Natural killer cell treated with Interleukin-12 subunit alpha and Interleukin-12 subunit beta and Interleukin-15 and Interleukin-18, amount 100 ng/mL, for 72 hours (primary cell): ENCODE measurements at regions not wholly inside any gene's neighbourhood (a gene's known extent, or its start where the extent isn't known, plus 50 kb on each side); places are given as distances from the start of the nearest gene placed in this dataset.
"Not testable (repeated sequence)": the region's sequence is repeated elsewhere in the genome, so short reads cannot be mapped to it uniquely, and the experiment has no call there.

ENCODE experiments used
- ATAC-seq, 2 donors: fragments of 150-1000 bp; cut with Tn5 transposase in 1 of 2; sonication (Bioruptor Pico), chemical (Tn5 transposase) in 1 of 2; 2 replicates each; pipeline ENCODE4 v1.10.0; 2021
- DNase-seq: peaks from one replicate; pipeline ENCODE4 v3.0.0; 2022; ENCODE audit warnings: low spot score
- H3K27ac Mint-ChIP-seq, 2 donors: 1 replicate in 1 of 2; 2 replicates in 1 of 2; pipeline ENCODE4 v1.8.0; 2022; ENCODE audit warnings: mixed read lengths in 2 of 2, mild to moderate bottlenecking in 1 of 2, moderate library complexity in 1 of 2
- H3K27me3 Mint-ChIP-seq, 2 donors: 1 replicate in 1 of 2; 2 replicates in 1 of 2; pipeline ENCODE4 v1.8.0; 2022; ENCODE audit warnings: mixed read lengths in 2 of 2
- H3K36me3 Mint-ChIP-seq: one replicate; pipeline ENCODE4 v1.8.0; 2022; ENCODE audit warnings: mixed read lengths
- H3K4me1 Mint-ChIP-seq, 2 donors: 1 replicate in 1 of 2; 2 replicates in 1 of 2; pipeline ENCODE4 v1.8.0; 2022; ENCODE audit warnings: low read depth in 2 of 2, mixed read lengths in 2 of 2, mild to moderate bottlenecking in 1 of 2
- H3K4me3 Mint-ChIP-seq: one replicate; pipeline ENCODE4 v1.8.0; 2022; ENCODE audit warnings: mixed read lengths
- H3K9me3 Mint-ChIP-seq: 2 replicates; pipeline ENCODE4 v1.8.0; 2022; ENCODE audit warnings: mixed read lengths

DNA sequence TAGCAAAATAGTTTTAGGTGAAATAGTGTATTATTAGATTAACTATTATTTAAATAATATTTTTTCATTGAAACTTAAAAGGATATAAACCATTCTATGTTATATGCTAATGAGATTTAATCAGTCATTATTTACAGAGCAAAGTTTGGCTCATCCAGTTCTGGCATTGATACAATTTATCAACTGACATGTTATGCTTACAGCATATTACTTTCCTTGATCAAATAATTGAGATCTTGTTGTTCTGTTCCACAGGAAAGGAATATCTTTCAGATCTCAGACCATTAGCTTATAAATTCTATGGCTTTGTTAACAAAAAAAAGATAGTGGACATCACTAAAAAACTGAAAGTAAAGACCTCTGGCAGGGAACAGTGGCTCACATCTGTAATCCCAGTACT lies 403.0 kb downstream of the ZFHX3 start:
- Mint-ChIP-seq H3K27ac (no peak overlapping the region), H3K4me1 (no peaks in the 10 kb centered on the region), H3K27me3 (peaks cover 0 to 6% of the 10 kb centered on the region in 2 donors), H3K4me3 (no peak overlapping the region), H3K36me3 (no peaks in the 10 kb centered on the region), H3K9me3 (no peaks in the 10 kb centered on the region)
- ATAC-seq = no peak
- no peak for DNase-seq

DNA sequence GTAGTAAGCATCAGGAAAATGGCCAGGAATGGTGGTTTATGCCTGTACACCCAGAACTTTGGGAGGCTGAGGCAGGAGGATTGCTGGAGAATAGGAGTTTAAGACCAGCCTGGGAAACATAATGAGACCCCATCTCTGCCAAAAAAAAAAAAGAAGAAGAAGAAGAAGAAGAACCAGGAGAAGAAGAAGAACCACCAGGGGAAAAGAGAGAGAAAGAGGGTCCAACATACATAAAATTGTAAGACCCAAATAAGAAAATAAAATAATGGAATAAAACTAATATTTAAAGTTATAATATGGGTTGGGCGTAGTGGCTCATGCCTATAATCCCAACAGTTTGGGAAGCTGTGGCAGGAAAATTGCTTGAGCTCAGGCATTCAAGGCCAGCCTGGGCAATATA lies 408.4 kb downstream of the ZFHX3 start:
- no peak for ATAC-seq
- no peak for DNase-seq
- peaks cover 0 to 2% of the 10 kb centered on the region in 2 donors for H3K4me1 Mint-ChIP-seq
- H3K27me3 Mint-ChIP-seq = peaks cover 0 to 2% of the 10 kb centered on the region in 2 donors
- H3K4me3 Mint-ChIP-seq = no peak overlapping the region
- no peak overlapping the region for H3K27ac Mint-ChIP-seq
- peaks cover 17% of the 10 kb centered on the region for H3K36me3 Mint-ChIP-seq
- peaks cover 10% of the 10 kb centered on the region for H3K9me3 Mint-ChIP-seq

DNA sequence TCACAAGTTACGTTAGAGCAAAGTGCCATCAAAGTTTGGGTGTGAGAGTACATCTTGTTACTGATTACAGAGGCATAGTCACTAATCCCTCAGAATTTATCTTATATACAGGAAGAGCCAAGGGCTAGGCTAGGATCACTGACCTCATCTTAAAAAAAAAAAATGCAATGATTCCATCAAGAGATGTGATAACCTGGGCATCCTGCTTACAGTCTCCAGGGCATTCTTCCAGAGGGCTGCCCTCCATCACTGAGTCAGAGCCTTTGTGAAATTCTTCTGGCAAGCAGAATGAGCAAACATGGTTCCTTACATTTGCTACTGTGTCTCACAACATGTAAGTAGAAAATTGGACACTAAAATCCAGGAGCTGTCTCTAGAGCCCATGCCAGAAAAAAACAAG lies 410.6 kb downstream of the ZFHX3 start:
- ATAC-seq (no peak), DNase-seq (no peak)
- peaks cover 0 to 2% of the 10 kb centered on the region in 2 donors for H3K4me1 Mint-ChIP-seq
- no peak overlapping the region for H3K4me3 Mint-ChIP-seq
- H3K36me3 Mint-ChIP-seq = peaks cover 17% of the 10 kb centered on the region
- H3K9me3 Mint-ChIP-seq = peaks cover 10% of the 10 kb centered on the region
- H3K27me3 Mint-ChIP-seq = no peaks in the 10 kb centered on the region
- H3K27ac Mint-ChIP-seq = no peak overlapping the region

DNA sequence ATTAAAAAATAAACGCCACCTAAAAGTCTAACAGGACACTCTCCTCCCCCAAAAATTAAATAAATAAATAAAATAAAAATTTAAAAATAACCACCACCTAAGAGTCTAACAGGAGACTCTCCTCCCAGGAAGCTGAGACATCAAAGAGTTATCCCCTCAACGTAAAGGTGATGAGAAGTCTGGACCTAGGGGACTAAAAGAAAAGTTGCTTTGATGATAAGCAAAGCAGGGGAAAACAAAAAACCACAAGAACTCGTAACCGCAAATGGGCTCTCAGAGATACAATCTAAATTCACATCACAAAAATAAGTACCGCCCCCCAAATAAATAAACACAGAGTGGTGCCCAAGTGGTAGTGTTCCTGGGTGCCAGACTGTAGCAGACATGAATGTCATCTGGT lies 412.2 kb downstream of the ZFHX3 start:
- H3K36me3 Mint-ChIP-seq = peaks cover 17% of the 10 kb centered on the region
- no peak overlapping the region for H3K27ac Mint-ChIP-seq
- no peak for ATAC-seq
- H3K9me3 Mint-ChIP-seq = peaks cover 10% of the 10 kb centered on the region
- H3K4me3 Mint-ChIP-seq = no peak overlapping the region
- no peak for DNase-seq
- H3K4me1 Mint-ChIP-seq = peaks cover 0 to 2% of the 10 kb centered on the region in 2 donors
- no peaks in the 10 kb centered on the region for H3K27me3 Mint-ChIP-seq

DNA sequence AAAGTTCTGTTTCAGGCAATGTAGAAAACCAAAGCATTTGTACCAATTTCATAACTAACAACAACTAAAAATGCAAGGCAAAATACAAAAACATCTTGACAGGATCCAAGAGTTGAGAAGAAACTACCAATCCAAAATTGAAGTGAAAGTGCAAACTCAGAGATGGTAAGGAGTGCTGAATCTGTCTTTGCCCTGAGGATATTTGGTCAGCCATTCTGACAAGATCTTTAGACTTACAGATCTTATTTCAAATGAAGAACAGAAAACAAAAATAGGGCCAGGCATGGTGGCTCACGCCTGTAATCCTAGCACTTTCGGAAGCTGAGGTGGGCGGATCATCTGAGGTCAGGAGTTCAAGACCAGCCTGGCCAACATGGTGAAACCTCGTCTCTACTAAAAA lies 412.8 kb downstream of the ZFHX3 start:
- DNase-seq = no peak
- H3K4me1 Mint-ChIP-seq = peaks cover 0 to 2% of the 10 kb centered on the region in 2 donors
- H3K27ac Mint-ChIP-seq = no peak overlapping the region
- H3K4me3 Mint-ChIP-seq = no peak overlapping the region
- H3K36me3 Mint-ChIP-seq = peaks cover 17% of the 10 kb centered on the region
- no peaks in the 10 kb centered on the region for H3K27me3 Mint-ChIP-seq
- H3K9me3 Mint-ChIP-seq = peaks cover 10% of the 10 kb centered on the region
- no peak for ATAC-seq

DNA sequence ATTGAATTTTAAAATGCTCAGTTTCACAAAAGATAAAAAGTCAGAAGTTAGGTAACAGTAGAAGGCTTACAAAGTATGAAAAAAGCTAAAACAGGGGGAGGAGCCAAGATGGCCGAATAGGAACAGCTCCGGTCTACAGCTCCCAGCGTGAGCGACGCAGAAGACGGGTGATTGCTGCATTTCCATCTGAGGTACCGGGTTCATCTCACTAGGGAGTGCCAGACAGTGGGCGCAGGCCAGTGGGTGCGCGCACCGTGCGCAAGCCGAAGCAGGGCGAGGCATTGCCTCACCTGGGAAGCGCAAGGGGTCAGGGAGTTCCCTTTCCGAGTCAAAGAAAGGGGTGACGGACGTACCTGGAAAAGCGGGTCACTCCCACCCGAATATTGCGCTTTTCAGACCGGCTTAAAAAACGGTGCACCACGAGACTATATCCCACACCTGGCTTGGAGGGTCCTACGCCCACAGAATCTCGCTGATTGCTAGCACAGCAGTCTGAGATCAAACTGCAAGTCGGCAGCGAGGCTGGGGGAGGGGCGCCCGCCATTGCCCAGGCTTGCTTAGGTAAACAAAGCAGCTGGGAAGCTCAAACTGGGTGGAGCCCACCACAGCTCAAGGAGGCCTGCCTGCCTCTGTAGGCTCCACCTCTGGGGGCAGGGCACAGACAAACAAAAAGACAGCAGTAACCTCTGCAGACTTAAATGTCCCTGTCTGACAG lies 420.6 kb downstream of the ZFHX3 start:
- H3K27ac Mint-ChIP-seq, H3K4me1 Mint-ChIP-seq: not testable (repeated sequence)

DNA sequence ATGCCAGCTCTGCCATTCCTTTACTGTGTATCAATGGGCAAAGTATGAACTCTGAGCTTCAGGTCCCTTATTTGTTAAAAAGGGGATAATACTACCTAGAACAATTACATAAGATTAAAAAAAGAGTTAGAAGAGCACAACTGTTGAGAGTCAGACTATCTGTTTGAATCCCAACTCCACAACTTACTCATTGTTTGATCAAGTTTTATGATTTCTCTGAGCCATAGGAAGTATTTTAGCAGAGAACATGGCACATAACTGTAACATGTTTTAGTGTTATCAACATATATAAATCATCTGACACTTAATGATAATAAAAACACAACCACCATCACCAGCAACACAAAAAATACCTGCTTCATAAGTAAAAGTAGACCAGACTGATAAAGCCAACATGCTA lies 421.3 kb downstream of the ZFHX3 start:
- Mint-ChIP-seq H3K27me3 (no peaks in the 10 kb centered on the region), H3K9me3 (peaks cover 3% of the 10 kb centered on the region)

More for the DNA sequence above, 420.6 kb downstream of the ZFHX3 start:
- not testable (repeated sequence) for H3K36me3 Mint-ChIP-seq, H3K4me3 Mint-ChIP-seq, ATAC-seq, H3K9me3 Mint-ChIP-seq, DNase-seq, H3K27me3 Mint-ChIP-seq

DNA sequence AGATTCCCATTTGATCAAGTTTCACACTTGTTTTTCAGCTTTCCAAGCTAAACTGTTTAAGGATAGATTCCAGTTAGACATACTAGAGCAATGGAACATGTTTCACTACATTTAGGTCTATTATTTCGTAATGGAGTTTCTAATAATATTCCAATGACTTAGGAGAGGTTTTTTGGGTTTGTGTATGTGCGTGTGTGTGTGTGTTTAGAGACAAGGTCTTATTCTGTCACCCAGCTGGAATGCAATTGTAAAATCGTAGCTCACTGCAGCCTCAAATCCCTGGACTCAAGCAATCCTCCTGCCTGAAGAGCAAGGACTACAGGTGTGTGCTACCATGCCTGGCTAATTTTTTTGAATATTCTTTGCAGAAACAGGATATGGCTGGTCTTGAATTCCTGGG lies 426.3 kb downstream of the ZFHX3 start:
- no peaks in the 10 kb centered on the region for H3K27me3 Mint-ChIP-seq
- ATAC-seq (no peak), DNase-seq (no peak)
- H3K4me3 Mint-ChIP-seq = no peak overlapping the region
- H3K4me1 Mint-ChIP-seq = no peaks in the 10 kb centered on the region
- peaks cover 4% of the 10 kb centered on the region for H3K36me3 Mint-ChIP-seq
- no peak overlapping the region for H3K27ac Mint-ChIP-seq
- peaks cover 3% of the 10 kb centered on the region for H3K9me3 Mint-ChIP-seq

More for the DNA sequence above, 421.3 kb downstream of the ZFHX3 start:
- H3K36me3 Mint-ChIP-seq = peaks cover 6% of the 10 kb centered on the region
- ATAC-seq (no peak), DNase-seq (no peak)
- no peaks in the 10 kb centered on the region for H3K4me1 Mint-ChIP-seq
- H3K4me3 Mint-ChIP-seq = no peak overlapping the region
- H3K27ac Mint-ChIP-seq = no peak overlapping the region

DNA sequence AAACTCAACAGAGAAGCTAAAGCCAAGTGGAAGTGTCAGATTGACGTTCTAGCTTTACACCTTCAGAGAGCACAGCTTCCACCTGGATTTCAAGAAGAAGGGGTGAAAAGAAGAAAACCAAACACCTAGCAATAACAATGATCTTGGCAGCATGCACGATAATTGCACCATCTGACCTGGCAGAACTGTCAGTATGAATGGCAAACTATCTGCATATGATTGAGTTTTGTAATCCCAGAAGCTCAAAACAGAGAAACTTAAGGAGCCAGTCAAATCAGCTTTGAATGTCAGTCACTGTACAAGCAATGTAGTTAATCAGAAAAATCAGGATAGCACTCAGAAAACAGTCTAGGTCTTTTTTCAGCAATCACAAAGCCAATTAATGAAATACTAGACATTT lies 427.1 kb downstream of the ZFHX3 start:
- H3K4me3 Mint-ChIP-seq = no peak overlapping the region
- H3K36me3 Mint-ChIP-seq = no peaks in the 10 kb centered on the region
- peaks cover 4% of the 10 kb centered on the region for H3K9me3 Mint-ChIP-seq
- H3K4me1 Mint-ChIP-seq = no peaks in the 10 kb centered on the region
- DNase-seq = no peak
- no peak for ATAC-seq
- H3K27ac Mint-ChIP-seq = no peak overlapping the region
- no peaks in the 10 kb centered on the region for H3K27me3 Mint-ChIP-seq

DNA sequence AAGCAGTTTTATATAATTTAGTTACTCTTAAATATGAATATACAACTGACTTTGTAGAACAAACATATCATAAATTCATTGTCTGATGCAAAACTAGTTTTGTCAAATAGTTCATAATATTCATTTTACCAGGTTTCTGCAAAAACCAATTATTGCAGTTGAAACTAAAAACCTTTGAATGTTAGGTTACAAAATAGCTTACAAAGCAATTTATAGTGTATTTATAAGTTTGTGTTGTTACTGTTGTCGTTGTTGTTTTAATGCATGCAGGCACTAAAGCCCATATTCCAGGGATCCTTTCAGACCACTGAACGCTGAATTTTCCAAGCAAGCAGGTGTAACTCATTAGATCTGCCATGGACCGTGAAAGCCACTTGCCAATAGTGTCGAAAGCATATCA lies 427.6 kb downstream of the ZFHX3 start:
- H3K27ac Mint-ChIP-seq = no peak overlapping the region
- H3K27me3 Mint-ChIP-seq = no peaks in the 10 kb centered on the region
- no peak overlapping the region for H3K4me3 Mint-ChIP-seq
- no peak for DNase-seq
- H3K36me3 Mint-ChIP-seq = no peaks in the 10 kb centered on the region
- peaks cover 4% of the 10 kb centered on the region for H3K9me3 Mint-ChIP-seq
- no peaks in the 10 kb centered on the region for H3K4me1 Mint-ChIP-seq
- ATAC-seq = no peak

DNA sequence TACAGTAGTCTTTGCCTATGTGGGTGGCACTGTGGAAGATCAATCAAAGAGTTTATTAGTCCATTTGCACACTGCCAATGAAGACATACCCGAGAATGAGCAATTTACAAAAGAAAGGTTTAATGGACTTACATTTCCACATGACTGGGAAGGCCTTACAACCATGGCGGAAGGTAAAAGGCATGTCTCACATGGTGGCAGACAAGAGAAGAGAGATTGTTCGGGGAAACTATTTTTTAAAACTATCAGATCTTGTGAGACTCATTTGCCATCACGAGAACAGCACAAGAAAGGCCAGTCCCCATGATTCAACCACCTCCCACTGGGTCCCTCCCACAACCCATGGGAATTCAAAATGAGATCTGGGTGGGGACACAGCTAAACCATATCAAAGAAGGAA lies 432.1 kb downstream of the ZFHX3 start:
- Mint-ChIP-seq H3K9me3 (peaks cover 4% of the 10 kb centered on the region), H3K4me3 (no peak overlapping the region), H3K36me3 (no peaks in the 10 kb centered on the region), H3K27ac (no peak overlapping the region), H3K4me1 (no peaks in the 10 kb centered on the region), H3K27me3 (no peaks in the 10 kb centered on the region)
- ATAC-seq (no peak), DNase-seq (no peak)

DNA sequence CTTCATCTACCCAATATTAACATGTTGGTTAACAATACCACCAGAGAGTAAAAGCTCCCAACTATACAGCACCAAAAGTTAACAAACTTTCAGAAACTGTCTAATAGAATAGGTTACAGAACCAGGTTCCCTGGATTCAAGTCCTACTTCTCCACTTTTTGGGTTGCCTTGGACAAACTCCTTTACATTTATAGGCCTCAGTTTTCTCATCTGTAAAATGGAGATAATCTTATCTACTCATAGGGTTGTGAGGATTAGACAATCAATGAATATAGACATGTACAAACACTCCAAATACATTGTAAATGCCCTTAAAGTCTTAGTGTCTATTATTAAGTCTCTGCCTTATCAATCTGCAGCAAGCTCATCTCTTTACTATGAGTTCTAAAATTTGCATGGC lies 435.2 kb downstream of the ZFHX3 start:
- Mint-ChIP-seq H3K36me3 (no peaks in the 10 kb centered on the region), H3K4me1 (no peaks in the 10 kb centered on the region), H3K27ac (no peak overlapping the region), H3K9me3 (peaks cover 4% of the 10 kb centered on the region), H3K27me3 (no peaks in the 10 kb centered on the region), H3K4me3 (no peak overlapping the region)
- no peak for ATAC-seq
- no peak for DNase-seq

DNA sequence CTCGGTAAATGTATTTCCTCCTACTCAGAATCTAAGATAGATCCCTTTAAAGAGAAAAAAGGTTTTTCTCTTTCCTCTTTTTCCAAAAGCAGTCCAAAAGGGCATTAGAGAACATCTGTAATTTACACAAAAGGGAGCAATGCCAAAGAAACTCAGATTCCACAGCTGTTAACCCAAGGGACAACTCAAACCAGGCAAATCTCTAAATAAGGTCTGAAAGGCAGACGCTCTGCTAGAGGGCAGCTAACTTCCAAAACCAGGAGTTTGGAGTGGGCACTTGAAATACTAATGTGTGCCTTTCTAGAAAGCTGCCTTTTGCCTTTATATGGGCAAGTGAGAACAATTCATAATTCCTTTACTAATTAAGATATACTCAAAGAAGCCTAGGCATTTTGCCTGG lies 435.7 kb downstream of the ZFHX3 start:
- Mint-ChIP-seq H3K4me3 (no peak overlapping the region), H3K27me3 (no peaks in the 10 kb centered on the region), H3K4me1 (no peaks in the 10 kb centered on the region), H3K27ac (no peak overlapping the region), H3K36me3 (no peaks in the 10 kb centered on the region), H3K9me3 (peaks cover 4% of the 10 kb centered on the region)
- DNase-seq (no peak), ATAC-seq (no peak)

DNA sequence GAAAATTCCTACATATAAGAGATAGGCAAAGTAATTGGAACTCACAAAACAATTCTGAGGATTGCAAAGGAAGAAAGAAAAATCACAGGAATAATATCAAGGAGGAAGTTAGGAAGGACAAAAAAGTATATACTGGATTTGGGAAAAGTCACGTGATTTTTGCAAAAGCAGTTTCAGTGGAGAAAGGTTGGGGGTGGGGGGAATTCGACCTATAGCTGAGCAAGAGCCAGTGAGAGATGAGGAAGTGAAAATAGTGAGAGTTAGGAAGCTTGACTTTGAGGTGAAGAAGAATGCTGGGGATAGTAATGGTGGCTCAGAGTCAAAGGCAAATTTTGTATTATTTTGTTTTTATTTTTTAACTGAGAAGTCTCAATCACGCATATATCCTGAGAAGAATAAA lies 438.0 kb upstream of the PMFBP1 start:
- no peak overlapping the region for H3K27ac Mint-ChIP-seq
- H3K9me3 Mint-ChIP-seq = no peaks in the 10 kb centered on the region
- no peak for DNase-seq

DNA sequence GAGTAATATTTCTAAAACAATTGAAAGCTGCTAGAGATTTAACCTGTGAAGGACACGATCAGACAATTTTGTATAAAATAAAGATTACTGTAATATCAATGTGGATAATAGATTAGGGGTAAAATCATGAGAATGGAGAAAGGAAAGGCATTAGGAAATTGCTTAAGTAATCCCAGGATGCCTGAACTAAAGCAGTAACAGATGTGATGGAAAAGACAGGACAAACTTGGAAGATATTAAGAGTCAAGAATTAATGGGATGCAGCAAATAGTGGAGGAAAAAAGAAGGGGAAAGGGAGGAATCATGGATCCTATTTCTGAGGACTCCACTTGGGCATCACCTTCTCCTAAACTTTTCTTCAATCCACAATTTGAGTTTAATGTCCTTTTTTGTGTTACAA lies 437.1 kb upstream of the PMFBP1 start:
- no peak for ATAC-seq
- H3K4me1 Mint-ChIP-seq = no peaks in the 10 kb centered on the region
- no peaks in the 10 kb centered on the region for H3K9me3 Mint-ChIP-seq

More for the DNA sequence above, 438.0 kb upstream of the PMFBP1 start:
- H3K4me3 Mint-ChIP-seq = no peak overlapping the region
- no peaks in the 10 kb centered on the region for H3K36me3 Mint-ChIP-seq
- H3K4me1 Mint-ChIP-seq = no peaks in the 10 kb centered on the region
- ATAC-seq = no peak
- H3K27me3 Mint-ChIP-seq = no peaks in the 10 kb centered on the region

More for the DNA sequence above, 437.1 kb upstream of the PMFBP1 start:
- Mint-ChIP-seq H3K4me3 (no peak overlapping the region), H3K27me3 (no peaks in the 10 kb centered on the region), H3K27ac (no peak overlapping the region), H3K36me3 (no peaks in the 10 kb centered on the region)
- DNase-seq = no peak
